ENCODE measurements at regions not wholly inside any gene's neighbourhood (a gene's known extent, or its start where the extent isn't known, plus 50 kb on each side); places are given as distances from the start of the nearest gene placed in this dataset.
"Not testable (repeated sequence)": the region's sequence is repeated elsewhere in the genome, so short reads cannot be mapped to it uniquely, and the experiment has no call there.

GRCh38 chr1:149395802-149396201, 79.0 kb upstream of the NBPF19 start:
- not testable (repeated sequence) for TF ChIP-seq ZFX (CRISPR knock-in tag; IDR thresholded peaks at IDR 0.05); CTCF (IDR thresholded peaks at IDR 0.05 in 2 of 3, conservative IDR thresholded peaks at IDR 0.05 in 1 of 3; ENCODE audit: insufficient read depth in 2 of 3, low read depth in 1 of 3, low read length in 3 of 3); SP1 (CRISPR knock-in tag; IDR thresholded peaks at IDR 0.05); ZNF3 (CRISPR knock-in tag; IDR thresholded peaks at IDR 0.05); TEAD4 (IDR thresholded peaks at IDR 0.05; ENCODE audit: low read length); TEAD4 (CRISPR knock-in tag; IDR thresholded peaks at IDR 0.05; ENCODE audit: borderline replicate concordance); SREBF2 (CRISPR knock-in tag; IDR thresholded peaks at IDR 0.05); ZFP91 (CRISPR knock-in tag; IDR thresholded peaks at IDR 0.05); ZNF224 (CRISPR knock-in tag; IDR thresholded peaks at IDR 0.05)

Data from K562 (cell line).